CD4-positive, alpha-beta T cell treated with Interleukin-10 for 1 hour (primary cell): ENCODE measurements at regions not wholly inside any gene's neighbourhood (a gene's known extent, or its start where the extent isn't known, plus 50 kb on each side); places are given as distances from the start of the nearest gene placed in this dataset.

Source experiments
- DNase-seq: peaks from one replicate; pipeline ENCODE4 v3.0.0-alpha.2; 2020

DNA sequence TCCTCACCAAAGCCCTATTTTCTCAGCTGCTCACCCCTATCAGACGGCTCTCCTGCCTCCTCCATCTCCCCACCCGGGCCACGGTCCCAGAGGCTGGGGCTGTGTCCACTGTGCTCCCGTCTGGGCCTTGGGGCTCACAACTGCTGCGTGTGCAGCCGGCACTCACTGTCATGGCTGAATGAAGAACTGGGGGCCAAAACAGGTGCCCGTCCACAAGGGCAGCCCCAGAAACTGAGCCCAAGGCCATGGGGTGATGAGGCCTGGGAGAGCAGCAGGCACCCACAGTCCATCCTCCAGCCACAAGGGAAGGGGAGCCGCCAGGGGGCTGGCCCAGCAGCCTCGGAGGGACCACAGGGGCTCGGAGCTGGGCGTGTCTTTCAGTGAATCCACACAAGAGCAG is 159.5 kb downstream of the DLL1 start:
- DNase-seq: no peak

DNA sequence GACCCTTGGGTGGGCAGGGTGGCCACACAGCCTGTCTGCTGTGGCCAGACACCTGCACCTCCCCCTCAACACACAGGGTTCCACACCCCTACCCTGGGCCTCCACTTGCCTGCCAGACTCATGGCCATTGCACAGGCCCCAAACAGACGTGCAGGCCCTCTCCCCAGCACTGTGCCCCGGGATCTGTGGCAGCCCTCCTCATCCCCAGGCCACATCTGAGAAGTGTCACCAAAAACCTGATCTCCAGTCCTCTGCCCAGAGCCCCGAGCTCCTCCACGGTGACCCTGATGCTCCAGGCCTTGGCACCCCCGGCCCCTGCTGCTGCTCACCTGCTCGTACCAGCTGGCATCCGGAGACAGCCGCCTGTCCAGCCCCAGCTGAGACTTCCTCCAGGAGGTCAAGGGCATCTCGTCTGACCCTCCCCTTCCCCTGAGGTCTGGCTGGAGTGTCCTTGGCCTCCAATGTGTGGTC is 160.1 kb downstream of the DLL1 start:
- DNase-seq: no peak

GRCh38 chr6:170130201-170130621 is 160.7 kb downstream of the DLL1 start:
- no peak for DNase-seq

DNA sequence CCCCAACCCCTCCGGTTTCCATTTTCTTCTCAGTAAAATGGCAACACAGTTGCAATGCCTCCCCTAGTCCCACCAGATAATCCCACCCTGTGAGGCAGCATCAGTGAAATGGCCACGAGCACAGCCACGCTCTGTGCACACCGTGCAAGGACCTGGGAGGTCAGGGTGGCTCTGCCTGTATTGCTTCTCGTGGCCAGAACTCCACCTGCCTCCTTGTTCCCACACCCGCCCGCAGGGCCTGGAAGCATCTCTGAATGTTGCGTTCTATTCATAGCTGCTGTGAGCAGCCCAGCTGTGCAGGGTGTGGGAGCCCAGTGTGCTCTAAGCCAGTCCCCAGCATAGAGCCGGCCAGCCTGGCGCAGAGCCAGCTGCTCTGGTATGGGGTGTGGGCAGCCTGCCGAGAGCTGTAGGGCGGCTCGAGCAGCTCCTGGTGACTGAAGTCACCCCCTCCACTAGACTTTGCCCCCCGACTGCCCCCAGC is 161.1 kb downstream of the DLL1 start:
- DNase-seq: no peak

DNA sequence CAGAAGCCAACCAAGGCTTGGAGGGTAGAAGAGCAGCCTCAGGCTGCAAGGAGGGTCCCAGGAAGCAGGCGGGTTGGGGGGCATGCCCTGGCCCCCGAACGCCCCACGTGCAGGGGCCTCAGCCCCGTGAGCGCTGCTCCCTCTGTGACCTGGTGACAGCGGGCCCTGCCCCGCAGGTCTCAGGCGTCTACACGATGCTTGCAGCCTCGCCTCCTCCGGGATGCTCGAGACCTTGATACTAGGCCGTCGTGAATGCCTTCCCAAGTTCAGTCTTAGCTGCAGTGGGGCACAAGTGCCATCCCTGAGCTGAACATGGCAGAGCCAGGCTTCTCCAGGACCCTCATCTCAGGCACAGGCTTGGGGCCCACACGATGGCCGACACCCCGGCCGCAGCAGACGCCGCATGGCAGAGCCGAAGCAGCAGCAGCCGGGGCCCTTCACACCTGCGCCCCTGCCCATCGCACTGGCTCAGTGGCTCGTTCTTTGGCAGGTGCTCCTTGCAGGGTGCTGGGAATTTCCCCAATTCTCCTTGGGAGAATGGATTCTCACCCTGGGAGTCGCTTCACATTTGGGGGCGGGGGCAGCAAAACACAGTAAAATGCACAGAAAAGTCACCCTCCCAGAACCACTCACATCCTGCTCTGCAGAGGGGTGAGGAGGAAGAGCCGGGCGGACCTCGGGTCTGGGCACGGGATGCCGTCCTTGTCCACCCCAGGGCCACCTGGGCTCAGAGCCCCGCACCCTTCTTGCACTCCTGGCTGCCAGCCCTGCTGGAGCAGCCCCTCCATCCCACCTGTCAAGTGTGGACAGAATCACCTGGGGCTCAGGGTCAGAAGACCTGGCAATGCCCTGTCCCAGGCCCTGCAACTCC is 161.8 kb downstream of the DLL1 start:
- DNase-seq: no peak

- no peak for DNase-seq
These were observed 162.5 kb downstream of the DLL1 start for GRCh38 chr6:170128346-170128745.

DNA sequence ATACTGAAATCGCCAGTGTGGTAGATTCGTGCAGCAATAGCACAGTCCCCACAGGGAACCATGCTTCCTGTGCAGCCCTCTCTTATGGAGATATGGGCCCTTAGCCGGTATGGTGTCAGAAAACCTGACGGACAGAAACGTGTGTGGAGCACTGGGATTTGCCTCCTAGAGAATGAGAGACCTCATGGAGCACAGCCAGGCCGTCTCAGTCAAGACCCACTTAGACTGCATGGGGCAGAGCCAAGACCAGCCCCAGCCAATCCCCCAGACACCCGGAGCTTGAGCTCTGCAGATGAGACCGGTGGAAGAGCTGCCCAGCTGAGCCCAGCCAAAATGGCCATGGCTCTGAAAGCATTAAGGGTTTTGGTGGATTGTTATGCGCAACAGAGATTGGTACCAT is 163.7 kb downstream of the DLL1 start:
- DNase-seq: no peak

GRCh38 chr6:170125456-170126300 is 165.2 kb downstream of the DLL1 start:
- no peak for DNase-seq

GRCh38 chr6:170124836-170125235 is 166.0 kb downstream of the DLL1 start:
- no peak for DNase-seq

GRCh38 chr6:170124150-170124549 is 166.7 kb downstream of the DLL1 start:
- no peak for DNase-seq

DNA sequence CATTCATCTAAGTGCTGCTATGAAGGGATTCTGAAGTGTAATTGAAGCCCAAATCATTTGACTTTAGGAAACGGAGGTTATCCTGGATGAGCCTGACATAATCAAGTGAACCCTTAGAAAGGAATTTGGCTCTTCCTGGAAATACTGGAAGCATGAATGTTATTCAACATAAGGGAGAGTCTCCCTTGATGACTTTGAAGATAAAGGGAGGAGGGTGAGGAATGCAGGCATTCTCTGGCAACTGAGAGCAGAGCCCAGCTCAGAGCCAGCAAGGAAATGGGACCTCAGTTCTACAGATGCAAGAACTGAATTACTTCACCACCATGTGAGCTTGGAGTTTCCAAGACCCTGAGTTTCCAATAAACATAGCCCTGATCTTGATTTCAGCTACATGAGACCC is 168.2 kb downstream of the DLL1 start:
- no peak for DNase-seq

DNA sequence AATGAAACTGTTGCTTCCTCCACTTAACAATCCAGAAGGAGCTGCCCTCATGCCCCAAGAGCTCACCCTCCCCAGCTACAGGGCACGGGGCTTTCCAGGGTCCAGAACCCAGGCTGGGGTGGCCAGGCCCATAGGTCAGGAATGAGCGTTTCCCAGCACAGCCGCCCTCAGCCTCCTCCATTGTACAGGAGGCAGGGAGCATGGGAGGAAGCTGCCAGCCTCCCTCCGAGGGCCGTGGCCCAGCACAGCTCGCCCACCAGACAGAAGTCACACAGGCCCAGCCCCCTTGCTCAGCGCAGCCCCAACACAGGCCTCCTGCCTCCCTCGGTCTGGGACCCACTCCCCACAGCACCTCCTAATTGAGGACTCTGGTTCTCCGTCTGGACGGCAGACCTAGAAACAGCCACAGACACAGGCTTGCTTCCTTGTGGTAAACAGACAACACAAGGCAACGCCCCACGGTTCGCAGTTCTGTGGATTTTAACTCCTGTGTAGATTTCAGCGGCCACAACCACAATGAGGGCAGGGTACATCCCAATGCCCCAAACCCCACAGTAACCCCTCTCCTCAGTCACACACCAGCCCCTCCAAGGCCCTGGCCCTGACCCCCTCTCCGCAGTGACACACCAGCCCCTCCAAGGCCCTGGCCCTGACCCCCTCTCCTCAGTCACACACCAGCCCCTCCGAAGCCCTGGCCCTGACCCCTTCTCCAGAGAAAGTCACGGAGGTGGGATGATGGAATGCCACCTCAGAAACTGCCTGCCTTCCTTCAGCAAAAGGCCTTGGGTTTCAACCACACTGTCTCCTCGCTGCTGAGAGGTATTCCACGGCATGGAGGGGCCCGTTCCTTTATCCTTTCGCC is 173.5 kb downstream of the DLL1 start:
- DNase-seq: no peak

GRCh38 chr6:170116636-170117035 is 174.2 kb downstream of the DLL1 start:
- no peak for DNase-seq

DNA sequence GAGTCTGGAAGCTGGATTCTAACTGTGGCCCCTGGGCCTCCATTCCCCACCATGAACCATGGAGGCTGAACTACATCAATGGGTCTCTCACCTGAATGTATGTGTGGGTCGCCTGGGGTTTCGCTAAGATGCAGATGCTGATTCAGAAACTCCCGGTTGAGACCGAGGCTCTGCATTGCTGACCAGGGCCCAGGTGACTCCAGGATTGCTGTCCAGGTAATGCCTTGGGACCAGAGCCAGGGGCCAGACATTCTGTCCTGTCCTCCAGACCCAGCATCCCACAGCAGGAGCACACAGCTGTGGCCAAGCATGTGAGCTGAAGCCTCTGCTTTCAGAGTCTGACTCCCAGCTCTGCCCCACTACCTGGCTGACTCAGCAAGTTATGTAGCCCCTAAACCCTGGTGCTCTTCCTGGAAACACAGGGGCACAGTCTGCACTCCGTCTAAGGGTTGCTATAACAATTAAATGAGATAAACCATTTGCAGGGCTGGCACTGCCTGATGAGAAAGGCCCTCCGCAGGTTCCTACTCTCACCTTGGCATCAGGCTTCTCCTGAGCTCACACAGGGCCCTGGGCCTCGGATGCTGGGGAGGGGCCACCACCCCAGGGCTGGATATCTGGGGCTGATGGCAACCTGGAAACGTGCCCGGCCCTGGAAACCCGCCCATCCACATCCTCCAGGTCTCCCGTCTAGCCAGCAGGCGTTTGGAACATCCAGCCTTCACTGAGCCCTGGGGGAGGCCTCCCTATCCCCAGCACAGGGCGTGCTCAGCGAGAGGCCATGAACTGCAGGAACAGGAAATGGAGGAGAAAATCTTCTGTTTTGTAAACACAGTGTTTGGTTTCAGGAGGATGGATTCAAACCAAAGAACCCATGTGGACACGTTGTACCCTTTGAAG is 175.7 kb downstream of the DLL1 start:
- no peak for DNase-seq

GRCh38 chr6:170114187-170114945 is 176.5 kb downstream of the DLL1 start:
- no peak for DNase-seq

- DNase-seq: no peak
These were observed 177.7 kb downstream of the DLL1 start for GRCh38 chr6:170113141-170113540.

- DNase-seq: no peak
These were observed 178.4 kb downstream of the DLL1 start for GRCh38 chr6:170112583-170112860.

DNA sequence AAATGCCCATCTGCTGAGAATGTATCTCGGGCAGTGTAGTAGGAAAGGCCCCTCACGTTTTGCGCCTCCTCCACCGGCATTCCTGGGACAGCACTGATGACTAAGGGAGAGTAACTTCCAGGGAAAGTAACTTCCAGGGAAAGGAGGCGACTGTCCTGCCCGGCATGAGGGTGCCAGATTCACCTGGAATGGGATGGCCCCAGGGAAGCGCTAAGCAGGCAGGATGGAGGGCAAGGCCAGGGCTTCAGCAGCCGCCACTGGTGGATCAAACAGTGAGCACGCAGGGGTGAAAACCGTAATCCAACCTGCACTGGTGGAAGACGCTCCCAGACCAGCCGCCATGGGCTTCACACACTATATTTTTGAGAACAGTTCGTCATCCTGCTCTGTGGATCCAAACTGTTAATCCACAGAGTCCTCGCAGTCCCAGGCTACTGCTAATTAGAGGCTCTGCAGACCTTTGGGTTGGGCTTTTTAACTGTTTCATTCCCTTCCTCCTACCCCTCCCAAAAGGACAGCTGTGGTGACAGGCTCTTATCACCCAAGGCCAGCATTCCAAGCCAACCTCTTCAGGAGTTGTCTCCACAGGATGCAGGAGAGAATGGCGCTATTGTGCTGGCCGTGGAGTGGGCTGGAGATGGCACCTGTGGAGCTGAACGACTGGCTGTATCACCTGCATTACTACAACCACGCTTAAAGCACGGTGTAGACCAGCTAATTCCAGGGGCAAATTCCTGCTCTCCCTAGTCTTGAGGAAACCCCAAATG is 178.9 kb downstream of the DLL1 start:
- DNase-seq: no peak

DNA sequence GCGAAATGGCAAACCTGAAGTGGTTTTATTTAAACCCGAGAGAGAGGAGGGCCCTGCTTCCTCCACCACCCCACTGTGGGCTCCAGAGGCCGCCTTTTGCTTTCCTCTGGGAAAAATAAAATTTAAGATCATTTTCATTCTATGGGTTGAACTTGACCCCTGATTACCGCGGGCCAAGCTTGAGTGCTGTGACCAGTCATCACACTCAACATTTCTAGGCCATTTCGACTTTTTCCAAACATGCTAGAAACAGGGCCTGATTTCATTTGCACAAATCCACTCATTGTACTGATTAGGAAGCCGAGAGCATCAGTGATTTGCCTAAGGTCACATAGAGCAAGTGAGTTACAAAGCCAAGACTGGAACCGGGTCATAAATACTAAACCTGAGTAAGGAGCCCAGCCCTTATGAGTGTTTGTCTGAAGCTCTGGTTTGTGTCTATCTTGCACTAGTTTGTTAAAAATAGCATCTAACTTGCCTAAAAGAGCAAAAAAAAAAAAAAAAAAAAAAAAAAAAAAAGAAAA is 179.7 kb downstream of the DLL1 start:
- DNase-seq: no peak
